Type B pancreatic cell (in vitro differentiated cells): ENCODE measurements at regions not wholly inside any gene's neighbourhood (a gene's known extent, or its start where the extent isn't known, plus 50 kb on each side); places are given as distances from the start of the nearest gene placed in this dataset.

Experiments
- DNase-seq: peaks from one replicate; pipeline ENCODE4 v3.0.0; 2021; ENCODE audit warnings: mixed read lengths; ENCODE audit not compliant: unreplicated experiment; ENCODE audit errors: extremely low spot score
- H3K27ac Mint-ChIP-seq: 2 replicates; pipeline ENCODE4 v1.8.0; 2021; ENCODE audit warnings: mild to moderate bottlenecking, mixed read lengths
- H3K27me3 Mint-ChIP-seq: 2 replicates; pipeline ENCODE4 v1.8.0; 2021; ENCODE audit warnings: mixed read lengths
- H3K36me3 Mint-ChIP-seq: 2 replicates; pipeline ENCODE4 v1.8.0; 2021; ENCODE audit warnings: mixed read lengths
- H3K4me1 Mint-ChIP-seq: one replicate; pipeline ENCODE4 v1.8.0; 2021; ENCODE audit warnings: mixed read lengths; ENCODE audit not compliant: unreplicated experiment
- H3K4me3 Mint-ChIP-seq: 2 replicates; pipeline ENCODE4 v1.8.0; 2021; ENCODE audit warnings: mild to moderate bottlenecking, mixed read lengths
- H3K9me3 Mint-ChIP-seq: 2 replicates; pipeline ENCODE4 v1.8.0; 2021; ENCODE audit warnings: mixed read lengths
- CTCF ChIP-seq: fragments of 200-600 bp; sonication (generic); conservative IDR thresholded peaks from 2 replicates; pipeline ENCODE4 v1.5.0; 2021; ENCODE audit warnings: antibody characterized with exemption, mild to moderate bottlenecking

- Mint-ChIP-seq H3K4me1 (peaks cover 6% of the 10 kb centered on the region), H3K4me3 (no peak overlapping the region), H3K36me3 (no peaks in the 10 kb centered on the region), H3K27me3 (peaks cover 21% of the 10 kb centered on the region), H3K27ac (peak overlapping the region; percentile 17), H3K9me3 (no peaks in the 10 kb centered on the region)
- TF ChIP-seq CTCF, result no peak
- DNase-seq, result peak; percentile 37
These were observed 170.1 kb upstream of the ZNF618 start for GRCh38 chr9:113705928-113706519.

GRCh38 chr9:113707953-113708695 lies 168.0 kb upstream of the ZNF618 start:
- H3K27me3 Mint-ChIP-seq, result peaks cover 26% of the 10 kb centered on the region

GRCh38 chr9:113708821-113709713 lies 167.0 kb upstream of the ZNF618 start:
- Mint-ChIP-seq H3K4me1 (peaks cover 10% of the 10 kb centered on the region), H3K9me3 (no peaks in the 10 kb centered on the region), H3K27me3 (peaks cover 24% of the 10 kb centered on the region), H3K4me3 (no peak overlapping the region), H3K27ac (peak overlapping the region; percentile 24), H3K36me3 (no peaks in the 10 kb centered on the region)
- peak; percentile 40 for DNase-seq
- no peak for TF ChIP-seq CTCF

More at GRCh38 chr9:113707953-113708695, 168.0 kb upstream of the ZNF618 start:
- TF ChIP-seq CTCF, result no peak
- H3K27ac Mint-ChIP-seq, result no peak overlapping the region
- H3K36me3 Mint-ChIP-seq, result no peaks in the 10 kb centered on the region
- H3K4me3 Mint-ChIP-seq, result no peak overlapping the region
- peak; percentile 16 for DNase-seq
- H3K9me3 Mint-ChIP-seq, result no peaks in the 10 kb centered on the region
- H3K4me1 Mint-ChIP-seq, result peaks cover 10% of the 10 kb centered on the region

GRCh38 chr9:113709721-113710120 lies 166.4 kb upstream of the ZNF618 start:
- no peaks in the 10 kb centered on the region for H3K9me3 Mint-ChIP-seq
- H3K4me1 Mint-ChIP-seq, result peaks cover 10% of the 10 kb centered on the region
- no peak overlapping the region for H3K27ac Mint-ChIP-seq
- H3K36me3 Mint-ChIP-seq, result peaks cover 3% of the 10 kb centered on the region
- DNase-seq, result peak; percentile 8
- no peak overlapping the region for H3K4me3 Mint-ChIP-seq
- TF ChIP-seq CTCF, result no peak
- peaks cover 24% of the 10 kb centered on the region for H3K27me3 Mint-ChIP-seq

- peaks cover 28% of the 10 kb centered on the region for H3K27me3 Mint-ChIP-seq
- peak; percentile 48 for DNase-seq
- H3K4me1 Mint-ChIP-seq, result peaks cover 4% of the 10 kb centered on the region
- H3K9me3 Mint-ChIP-seq, result peaks cover 6% of the 10 kb centered on the region
- TF ChIP-seq CTCF, result no peak
- H3K27ac Mint-ChIP-seq, result no peak overlapping the region
- H3K36me3 Mint-ChIP-seq, result peaks cover 3% of the 10 kb centered on the region
- no peak overlapping the region for H3K4me3 Mint-ChIP-seq
These were observed 164.9 kb upstream of the ZNF618 start for GRCh38 chr9:113711251-113711650.
